HG03196 (cell line): ENCODE measurements at regions not wholly inside any gene's neighbourhood (a gene's known extent, or its start where the extent isn't known, plus 50 kb on each side); places are given as distances from the start of the nearest gene placed in this dataset.
"Not testable (repeated sequence)": the region's sequence is repeated elsewhere in the genome, so short reads cannot be mapped to it uniquely, and the experiment has no call there.

Experiments
- ATAC-seq: cut with Tn5 transposase; IDR thresholded peaks from one replicate; pipeline ENCODE4 v1.9.1; 2021; ENCODE audit not compliant: unreplicated experiment

- ATAC-seq = not testable (repeated sequence)
Observed at GRCh38 chr2:87505909-87506308, 242.0 kb upstream of the PLGLB2 start.

GRCh38 chr2:87507378-87508348 is 240.2 kb upstream of the PLGLB2 start:
- ATAC-seq = not testable (repeated sequence)

- ATAC-seq = not testable (repeated sequence)
Observed at GRCh38 chr2:87511195-87511778, 236.6 kb upstream of the PLGLB2 start.

- ATAC-seq = not testable (repeated sequence)
Observed at GRCh38 chr2:87512864-87513530, 234.9 kb upstream of the PLGLB2 start.

- peak; percentile 60 for ATAC-seq
Observed at GRCh38 chr2:87514034-87514433, 233.9 kb upstream of the PLGLB2 start.

- not testable (repeated sequence) for ATAC-seq
Observed at GRCh38 chr2:87514515-87514914, 233.4 kb upstream of the PLGLB2 start.

GRCh38 chr2:87515226-87515625 is 232.7 kb upstream of the PLGLB2 start:
- not testable (repeated sequence) for ATAC-seq

- not testable (repeated sequence) for ATAC-seq
Observed at GRCh38 chr2:87515875-87516274, 232.0 kb upstream of the PLGLB2 start.

- ATAC-seq = not testable (repeated sequence)
Observed at GRCh38 chr2:87516369-87516967, 231.4 kb upstream of the PLGLB2 start.

- ATAC-seq = not testable (repeated sequence)
Observed at GRCh38 chr2:87517438-87517837, 230.4 kb upstream of the PLGLB2 start.

- not testable (repeated sequence) for ATAC-seq
Observed at GRCh38 chr2:87518066-87518465, 229.8 kb upstream of the PLGLB2 start.

GRCh38 chr2:87518547-87518946 is 229.3 kb upstream of the PLGLB2 start:
- not testable (repeated sequence) for ATAC-seq

- ATAC-seq = not testable (repeated sequence)
Observed at GRCh38 chr2:87519158-87520011, 228.5 kb upstream of the PLGLB2 start.

GRCh38 chr2:87521057-87521456 is 226.8 kb upstream of the PLGLB2 start:
- peak; percentile 43 for ATAC-seq

GRCh38 chr2:87521489-87521888 is 226.4 kb upstream of the PLGLB2 start:
- not testable (repeated sequence) for ATAC-seq

- ATAC-seq = not testable (repeated sequence)
Observed at GRCh38 chr2:87524619-87525188, 223.2 kb upstream of the PLGLB2 start.

GRCh38 chr2:87525497-87525991 is 222.3 kb upstream of the PLGLB2 start:
- ATAC-seq = not testable (repeated sequence)

GRCh38 chr2:87526258-87526657 is 221.6 kb upstream of the PLGLB2 start:
- ATAC-seq = not testable (repeated sequence)

- ATAC-seq = not testable (repeated sequence)
Observed at GRCh38 chr2:87531968-87532715, 215.7 kb upstream of the PLGLB2 start.
